ENCODE measurements at regions not wholly inside any gene's neighbourhood (a gene's known extent, or its start where the extent isn't known, plus 50 kb on each side); places are given as distances from the start of the nearest gene placed in this dataset.

- DNase-seq (no peak), ATAC-seq (ENCODE audit: low read depth) (no peak)
- H3K9me3 Mint-ChIP-seq, result peaks cover 8% of the 10 kb centered on the region
- intact Hi-C loops (cut with micrococcal nuclease), result no loop called here
- no peaks in the 10 kb centered on the region for H3K27me3 Mint-ChIP-seq
- no peak overlapping the region for H3K27ac Mint-ChIP-seq
- H3K36me3 Mint-ChIP-seq (ENCODE audit: low read depth), result no peaks in the 10 kb centered on the region
- no peaks in the 10 kb centered on the region for H3K4me1 Mint-ChIP-seq
- POLR2A ChIA-PET, result no interaction called here
- no peak for TF ChIP-seq CTCF (IDR thresholded peaks at IDR 0.05)
- no peak overlapping the region for H3K4me3 Mint-ChIP-seq
- CTCF ChIA-PET, result no interaction called here
Measured at GRCh38 chr12:115144425-115144824, 460.4 kb upstream of the TBX3 start.

- no peak overlapping the region for H3K4me3 Mint-ChIP-seq
- no peak for ATAC-seq (ENCODE audit: low read depth)
- no peaks in the 10 kb centered on the region for H3K36me3 Mint-ChIP-seq (ENCODE audit: low read depth)
- no peak for DNase-seq
- intact Hi-C loops (cut with micrococcal nuclease), result no loop called here
- no peak overlapping the region for H3K27ac Mint-ChIP-seq
- H3K4me1 Mint-ChIP-seq, result no peaks in the 10 kb centered on the region
- POLR2A ChIA-PET, result no interaction called here
- CTCF ChIA-PET, result no interaction called here
- no peak for TF ChIP-seq CTCF (IDR thresholded peaks at IDR 0.05)
- peaks cover 4% of the 10 kb centered on the region for H3K9me3 Mint-ChIP-seq
- H3K27me3 Mint-ChIP-seq, result no peaks in the 10 kb centered on the region
Measured at GRCh38 chr12:115140981-115141655, 457.1 kb upstream of the TBX3 start.

- CTCF ChIA-PET, result no interaction called here
- DNase-seq (no peak), ATAC-seq (ENCODE audit: low read depth) (no peak)
- Mint-ChIP-seq H3K36me3 (ENCODE audit: low read depth) (no peaks in the 10 kb centered on the region), H3K9me3 (peaks cover 4% of the 10 kb centered on the region), H3K4me3 (no peak overlapping the region), H3K27me3 (no peaks in the 10 kb centered on the region), H3K4me1 (no peaks in the 10 kb centered on the region), H3K27ac (no peak overlapping the region)
- intact Hi-C loops (cut with micrococcal nuclease), result no loop called here
- POLR2A ChIA-PET, result no interaction called here
- no peak for TF ChIP-seq CTCF (IDR thresholded peaks at IDR 0.05)
Measured at GRCh38 chr12:115137812-115138521, 454.0 kb upstream of the TBX3 start.

GRCh38 chr12:115135800-115136211, 451.8 kb upstream of the TBX3 start:
- no peak for TF ChIP-seq CTCF (IDR thresholded peaks at IDR 0.05)
- ATAC-seq (ENCODE audit: low read depth), result no peak
- no peaks in the 10 kb centered on the region for H3K27me3 Mint-ChIP-seq
- H3K4me1 Mint-ChIP-seq, result no peaks in the 10 kb centered on the region
- no peak for DNase-seq
- peaks cover 4% of the 10 kb centered on the region for H3K9me3 Mint-ChIP-seq
- intact Hi-C loops (cut with micrococcal nuclease), result no loop called here
- POLR2A ChIA-PET, result no interaction called here
- CTCF ChIA-PET, result no interaction called here
- H3K27ac Mint-ChIP-seq, result no peak overlapping the region
- no peak overlapping the region for H3K4me3 Mint-ChIP-seq
- H3K36me3 Mint-ChIP-seq (ENCODE audit: low read depth), result no peaks in the 10 kb centered on the region

GRCh38 chr12:115134298-115134697, 450.3 kb upstream of the TBX3 start:
- H3K4me1 Mint-ChIP-seq, result no peaks in the 10 kb centered on the region
- ATAC-seq (ENCODE audit: low read depth), result no peak
- H3K9me3 Mint-ChIP-seq, result peaks cover 4% of the 10 kb centered on the region
- no peak overlapping the region for H3K4me3 Mint-ChIP-seq
- no peaks in the 10 kb centered on the region for H3K27me3 Mint-ChIP-seq
- DNase-seq, result no peak
- intact Hi-C loops (cut with micrococcal nuclease), result no loop called here
- ChIA-PET POLR2A (no interaction called here), CTCF (no interaction called here)
- H3K27ac Mint-ChIP-seq, result no peak overlapping the region
- no peak for TF ChIP-seq CTCF (IDR thresholded peaks at IDR 0.05)
- no peaks in the 10 kb centered on the region for H3K36me3 Mint-ChIP-seq (ENCODE audit: low read depth)

Data from activated B cell treated with CpG ODN at 0.5 μM for 24 hours (primary cell).